ENCODE measurements at regions not wholly inside any gene's neighbourhood (a gene's known extent, or its start where the extent isn't known, plus 50 kb on each side); places are given as distances from the start of the nearest gene placed in this dataset.

DNA sequence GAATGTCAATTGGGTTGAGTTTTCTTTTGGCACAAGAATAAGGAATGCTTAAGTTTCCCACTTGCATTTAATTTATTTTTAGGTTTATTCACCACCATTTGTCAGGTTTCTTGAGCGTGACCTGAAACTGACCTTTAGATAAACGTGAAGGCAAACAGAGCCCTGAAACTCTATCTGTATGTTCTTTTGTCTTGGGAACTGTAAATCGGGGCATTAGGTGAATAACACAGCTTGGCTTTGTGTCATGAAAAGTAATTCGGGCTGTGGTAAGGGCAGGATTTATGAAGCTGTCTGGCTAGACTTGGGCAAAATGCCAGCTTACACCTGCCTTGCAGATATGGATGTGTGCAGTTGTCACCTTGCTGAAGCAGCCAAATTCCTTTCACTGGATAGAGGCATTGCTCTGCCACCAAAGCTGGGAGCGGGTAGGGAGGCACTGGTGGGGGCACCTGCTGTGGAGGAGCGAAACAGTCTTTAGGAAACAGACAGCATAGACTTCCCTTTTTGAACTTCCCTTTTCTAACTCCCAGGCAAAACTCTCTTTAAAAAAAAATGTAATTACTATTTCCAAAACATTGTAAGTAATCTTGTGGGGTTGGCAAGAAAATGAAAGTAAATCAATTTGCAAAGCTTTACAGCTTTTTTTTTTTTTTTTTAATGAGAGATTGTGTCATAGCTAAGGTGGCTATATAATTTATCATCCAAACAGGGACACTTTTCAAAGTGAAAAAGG is 545.2 kb downstream of the CSNK1G3 start (continued):
- TF ChIP-seq SCRT1 (tag by site-specific recombination; IDR thresholded peaks at IDR 0.05; ENCODE audit: borderline replicate concordance) (no peak), ZNF274 (IDR thresholded peaks at IDR 0.05; ENCODE audit: low read length) (no peak), ZNF274 (tag by site-specific recombination; IDR thresholded peaks at IDR 0.05; ENCODE audit: borderline replicate concordance) (no peak), ZNF341 (tag by site-specific recombination; IDR thresholded peaks at IDR 0.05; ENCODE audit: low read depth) (no peak), ZNF701 (tag by site-specific recombination; IDR thresholded peaks at IDR 0.05) (no peak), ZNF23 (tag by site-specific recombination; IDR thresholded peaks at IDR 0.05; ENCODE audit: borderline replicate concordance) (no peak), ZBTB48 (tag by site-specific recombination; IDR thresholded peaks at IDR 0.05) (no peak), ZNF140 (tag by site-specific recombination; IDR thresholded peaks at IDR 0.05) (no peak), ZNF473 (tag by site-specific recombination; IDR thresholded peaks at IDR 0.05) (no peak), ZNF248 (tag by site-specific recombination; IDR thresholded peaks at IDR 0.05) (no peak), ZNF629 (tag by site-specific recombination; IDR thresholded peaks at IDR 0.05) (no peak; the same call in 1 of the 2 replicates), GLIS2 (tag by site-specific recombination; IDR thresholded peaks at IDR 0.05) (no peak), ZNF394 (tag by site-specific recombination; IDR thresholded peaks at IDR 0.05; ENCODE audit: borderline replicate concordance) (peak; percentile 30; the same call in 1 of the 2 replicates)
- TF ChIP-seq, protein P1, sequence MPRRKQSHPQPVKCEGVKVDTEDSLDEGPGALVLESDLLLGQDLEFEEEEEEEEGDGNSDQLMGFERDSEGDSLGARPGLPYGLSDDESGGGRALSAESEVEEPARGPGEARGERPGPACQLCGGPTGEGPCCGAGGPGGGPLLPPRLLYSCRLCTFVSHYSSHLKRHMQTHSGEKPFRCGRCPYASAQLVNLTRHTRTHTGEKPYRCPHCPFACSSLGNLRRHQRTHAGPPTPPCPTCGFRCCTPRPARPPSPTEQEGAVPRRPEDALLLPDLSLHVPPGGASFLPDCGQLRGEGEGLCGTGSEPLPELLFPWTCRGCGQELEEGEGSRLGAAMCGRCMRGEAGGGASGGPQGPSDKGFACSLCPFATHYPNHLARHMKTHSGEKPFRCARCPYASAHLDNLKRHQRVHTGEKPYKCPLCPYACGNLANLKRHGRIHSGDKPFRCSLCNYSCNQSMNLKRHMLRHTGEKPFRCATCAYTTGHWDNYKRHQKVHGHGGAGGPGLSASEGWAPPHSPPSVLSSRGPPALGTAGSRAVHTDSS (tag by site-specific recombination; IDR thresholded peaks at IDR 0.05): no peak
- TF ChIP-seq, protein P2, sequence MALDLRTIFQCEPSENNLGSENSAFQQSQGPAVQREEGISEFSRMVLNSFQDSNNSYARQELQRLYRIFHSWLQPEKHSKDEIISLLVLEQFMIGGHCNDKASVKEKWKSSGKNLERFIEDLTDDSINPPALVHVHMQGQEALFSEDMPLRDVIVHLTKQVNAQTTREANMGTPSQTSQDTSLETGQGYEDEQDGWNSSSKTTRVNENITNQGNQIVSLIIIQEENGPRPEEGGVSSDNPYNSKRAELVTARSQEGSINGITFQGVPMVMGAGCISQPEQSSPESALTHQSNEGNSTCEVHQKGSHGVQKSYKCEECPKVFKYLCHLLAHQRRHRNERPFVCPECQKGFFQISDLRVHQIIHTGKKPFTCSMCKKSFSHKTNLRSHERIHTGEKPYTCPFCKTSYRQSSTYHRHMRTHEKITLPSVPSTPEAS (tag by site-specific recombination; IDR thresholded peaks at IDR 0.05): no peak
- TF ChIP-seq, protein P3, sequence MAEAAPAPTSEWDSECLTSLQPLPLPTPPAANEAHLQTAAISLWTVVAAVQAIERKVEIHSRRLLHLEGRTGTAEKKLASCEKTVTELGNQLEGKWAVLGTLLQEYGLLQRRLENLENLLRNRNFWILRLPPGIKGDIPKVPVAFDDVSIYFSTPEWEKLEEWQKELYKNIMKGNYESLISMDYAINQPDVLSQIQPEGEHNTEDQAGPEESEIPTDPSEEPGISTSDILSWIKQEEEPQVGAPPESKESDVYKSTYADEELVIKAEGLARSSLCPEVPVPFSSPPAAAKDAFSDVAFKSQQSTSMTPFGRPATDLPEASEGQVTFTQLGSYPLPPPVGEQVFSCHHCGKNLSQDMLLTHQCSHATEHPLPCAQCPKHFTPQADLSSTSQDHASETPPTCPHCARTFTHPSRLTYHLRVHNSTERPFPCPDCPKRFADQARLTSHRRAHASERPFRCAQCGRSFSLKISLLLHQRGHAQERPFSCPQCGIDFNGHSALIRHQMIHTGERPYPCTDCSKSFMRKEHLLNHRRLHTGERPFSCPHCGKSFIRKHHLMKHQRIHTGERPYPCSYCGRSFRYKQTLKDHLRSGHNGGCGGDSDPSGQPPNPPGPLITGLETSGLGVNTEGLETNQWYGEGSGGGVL (tag by site-specific recombination; IDR thresholded peaks at IDR 0.05): 0 out of 2 replicates have a peak, but pooled peaks have one; percentile 14

DNA sequence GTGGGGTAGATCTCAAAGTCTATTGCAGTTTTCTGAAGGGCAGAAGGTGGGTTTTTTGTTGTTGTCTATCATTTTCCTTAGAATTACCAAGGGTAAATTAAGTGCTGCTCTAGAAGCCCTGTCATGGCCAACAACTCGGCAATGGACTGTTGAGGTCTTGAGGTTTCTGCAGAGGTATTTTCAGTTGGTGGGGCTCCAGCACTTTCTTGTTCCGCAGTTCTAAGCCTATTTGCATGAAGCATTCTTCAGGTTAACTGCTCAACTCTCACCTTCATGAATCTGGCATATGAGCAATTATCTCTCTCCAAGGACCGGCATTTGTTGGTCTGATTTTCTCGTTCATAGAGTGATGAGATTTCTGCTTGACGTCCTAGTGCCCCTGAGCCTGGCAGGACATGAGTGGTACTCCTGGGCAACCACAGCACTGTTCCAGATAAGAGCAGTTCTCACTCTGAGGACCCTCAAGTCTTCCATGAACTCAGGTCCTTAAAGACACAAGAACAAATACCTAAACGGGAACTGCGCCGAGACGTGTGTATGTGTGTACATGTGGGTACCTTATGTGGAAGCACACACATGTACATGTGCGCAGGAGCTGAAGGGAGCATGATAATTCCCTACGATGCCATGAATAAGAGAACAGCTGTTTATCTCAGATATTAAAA is 544.5 kb downstream of the CSNK1G3 start:
- peaks cover 27% of the 10 kb centered on the region for H3K4me1 ChIP-seq (ENCODE audit: control insufficient read depth, insufficient read depth, low read length)
- TF ChIP-seq, protein P4, sequence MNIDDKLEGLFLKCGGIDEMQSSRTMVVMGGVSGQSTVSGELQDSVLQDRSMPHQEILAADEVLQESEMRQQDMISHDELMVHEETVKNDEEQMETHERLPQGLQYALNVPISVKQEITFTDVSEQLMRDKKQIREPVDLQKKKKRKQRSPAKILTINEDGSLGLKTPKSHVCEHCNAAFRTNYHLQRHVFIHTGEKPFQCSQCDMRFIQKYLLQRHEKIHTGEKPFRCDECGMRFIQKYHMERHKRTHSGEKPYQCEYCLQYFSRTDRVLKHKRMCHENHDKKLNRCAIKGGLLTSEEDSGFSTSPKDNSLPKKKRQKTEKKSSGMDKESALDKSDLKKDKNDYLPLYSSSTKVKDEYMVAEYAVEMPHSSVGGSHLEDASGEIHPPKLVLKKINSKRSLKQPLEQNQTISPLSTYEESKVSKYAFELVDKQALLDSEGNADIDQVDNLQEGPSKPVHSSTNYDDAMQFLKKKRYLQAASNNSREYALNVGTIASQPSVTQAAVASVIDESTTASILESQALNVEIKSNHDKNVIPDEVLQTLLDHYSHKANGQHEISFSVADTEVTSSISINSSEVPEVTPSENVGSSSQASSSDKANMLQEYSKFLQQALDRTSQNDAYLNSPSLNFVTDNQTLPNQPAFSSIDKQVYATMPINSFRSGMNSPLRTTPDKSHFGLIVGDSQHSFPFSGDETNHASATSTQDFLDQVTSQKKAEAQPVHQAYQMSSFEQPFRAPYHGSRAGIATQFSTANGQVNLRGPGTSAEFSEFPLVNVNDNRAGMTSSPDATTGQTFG (tag by site-specific recombination; IDR thresholded peaks at IDR 0.05; ENCODE audit: borderline replicate concordance): no peak
- TF ChIP-seq ZNF561 (tag by site-specific recombination; IDR thresholded peaks at IDR 0.05; ENCODE audit: borderline replicate concordance) (no peak), MZF1 (tag by site-specific recombination; IDR thresholded peaks at IDR 0.05; ENCODE audit: borderline replicate concordance) (no peak), ZNF544 (tag by site-specific recombination; IDR thresholded peaks at IDR 0.05) (no peak), ZNF121 (tag by site-specific recombination; IDR thresholded peaks at IDR 0.05) (no peak), MYNN (tag by site-specific recombination; IDR thresholded peaks at IDR 0.05; ENCODE audit: borderline replicate concordance) (no peak), ZNF560 (tag by site-specific recombination; IDR thresholded peaks at IDR 0.05; ENCODE audit: borderline replicate concordance) (no peak), SP2 (tag by site-specific recombination; IDR thresholded peaks at IDR 0.05) (no peak)
- no peaks in the 10 kb centered on the region for H3K9me3 ChIP-seq (ENCODE audit: control insufficient read depth, insufficient read depth, low read depth, low read length)
- H3K4me3 ChIP-seq (ENCODE audit: low read depth, low read length): no peak overlapping the region
- CTCF ChIA-PET: interaction anchor here (0.6 kb wide), 1 partner anchor 466 kb away, joined by 3 read pairs; no protein-coding TSS in a partner anchor
- peak overlapping the region; percentile 68 for H3K27ac ChIP-seq (ENCODE audit: extremely low read depth, low read depth, low read length)
- H3K36me3 ChIP-seq (ENCODE audit: control insufficient read depth in 2 of 2, insufficient read depth in 1 of 2, low read length in 2 of 2): no peaks in the 10 kb centered on the region
- POLR2A ChIA-PET: interaction anchor here (0.6 to 1.1 kb wide), 2 partner anchors 24 to 542 kb away, joined by 3 to 4 read pairs; no protein-coding TSS in a partner anchor

Measured in HEK293 (cell line).